OCI-LY7 (cell line): ENCODE measurements at regions not wholly inside any gene's neighbourhood (a gene's known extent, or its start where the extent isn't known, plus 50 kb on each side); places are given as distances from the start of the nearest gene placed in this dataset.

ENCODE experiments used
- EZH2phosphoT487 ChIP-seq: fragments of 200-600 bp; sonication (generic); IDR thresholded peaks from 2 replicates; pipeline ENCODE4 v1.6.1; 2018; ENCODE audit warnings: low read depth, borderline replicate concordance, mild to moderate bottlenecking, mixed run types, antibody characterized with exemption, low read length, moderate library complexity, mixed read lengths
- TF ChIP-seq, protein P1 (sequence below): fragments of 200-600 bp; sonication (generic); conservative IDR thresholded peaks from 2 replicates; pipeline ENCODE4 v1.5.1; 2014; ENCODE audit warnings: mild to moderate bottlenecking, antibody characterized with exemption, low read length, moderate library complexity, mixed read lengths

DNA sequence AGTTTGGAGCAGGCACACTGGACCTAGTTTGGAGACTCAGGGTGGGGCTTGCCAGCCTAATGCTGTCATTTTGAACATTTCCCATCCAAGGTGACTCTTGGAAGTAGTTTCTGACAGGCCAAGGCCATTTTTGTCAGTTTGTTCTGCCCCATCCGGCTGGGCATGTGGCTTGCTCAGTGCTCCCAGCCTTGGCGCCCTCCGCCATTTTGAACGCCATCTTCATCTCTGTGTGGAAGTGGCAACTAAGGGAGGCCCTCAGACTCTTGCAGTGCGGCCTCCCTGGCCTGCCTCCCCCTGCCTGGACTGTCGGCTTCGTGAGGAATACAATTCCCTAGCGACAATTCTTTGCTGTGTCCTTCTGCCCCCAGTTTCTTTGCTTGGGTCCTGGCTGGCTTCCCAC, 150.6 kb upstream of the RGMA start:
- TF ChIP-seq, protein P1, sequence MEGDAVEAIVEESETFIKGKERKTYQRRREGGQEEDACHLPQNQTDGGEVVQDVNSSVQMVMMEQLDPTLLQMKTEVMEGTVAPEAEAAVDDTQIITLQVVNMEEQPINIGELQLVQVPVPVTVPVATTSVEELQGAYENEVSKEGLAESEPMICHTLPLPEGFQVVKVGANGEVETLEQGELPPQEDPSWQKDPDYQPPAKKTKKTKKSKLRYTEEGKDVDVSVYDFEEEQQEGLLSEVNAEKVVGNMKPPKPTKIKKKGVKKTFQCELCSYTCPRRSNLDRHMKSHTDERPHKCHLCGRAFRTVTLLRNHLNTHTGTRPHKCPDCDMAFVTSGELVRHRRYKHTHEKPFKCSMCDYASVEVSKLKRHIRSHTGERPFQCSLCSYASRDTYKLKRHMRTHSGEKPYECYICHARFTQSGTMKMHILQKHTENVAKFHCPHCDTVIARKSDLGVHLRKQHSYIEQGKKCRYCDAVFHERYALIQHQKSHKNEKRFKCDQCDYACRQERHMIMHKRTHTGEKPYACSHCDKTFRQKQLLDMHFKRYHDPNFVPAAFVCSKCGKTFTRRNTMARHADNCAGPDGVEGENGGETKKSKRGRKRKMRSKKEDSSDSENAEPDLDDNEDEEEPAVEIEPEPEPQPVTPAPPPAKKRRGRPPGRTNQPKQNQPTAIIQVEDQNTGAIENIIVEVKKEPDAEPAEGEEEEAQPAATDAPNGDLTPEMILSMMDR, result no peak
- no peak for TF ChIP-seq EZH2phosphoT487
